ENCODE measurements at regions not wholly inside any gene's neighbourhood (a gene's known extent, or its start where the extent isn't known, plus 50 kb on each side); places are given as distances from the start of the nearest gene placed in this dataset.

- no peak for DNase-seq (ENCODE audit: low read depth)
Observed at GRCh38 chr13:95352486-95352885, 51.2 kb upstream of the ABCC4 start.

GRCh38 chr13:95354156-95354555 is 52.9 kb upstream of the ABCC4 start:
- DNase-seq (ENCODE audit: low read depth): no peak

- DNase-seq (ENCODE audit: low read depth): no peak
Observed at GRCh38 chr13:95354680-95355487, 53.6 kb upstream of the ABCC4 start.

- DNase-seq (ENCODE audit: low read depth): peak; percentile 9
Observed at GRCh38 chr13:95355494-95355893, 54.2 kb upstream of the ABCC4 start.

- peak; percentile 17 for DNase-seq (ENCODE audit: low read depth)
Observed at GRCh38 chr13:95356916-95357315, 55.7 kb upstream of the ABCC4 start.

- DNase-seq (ENCODE audit: low read depth): no peak
Observed at GRCh38 chr13:95357875-95358274, 56.6 kb upstream of the ABCC4 start.

- DNase-seq (ENCODE audit: low read depth): no peak
Observed at GRCh38 chr13:95360052-95360451, 58.8 kb upstream of the ABCC4 start.

- DNase-seq (ENCODE audit: low read depth): no peak
Observed at GRCh38 chr13:95360464-95361097, 59.3 kb upstream of the ABCC4 start.

GRCh38 chr13:95361686-95362085 is 60.4 kb upstream of the ABCC4 start:
- DNase-seq (ENCODE audit: low read depth): no peak

- no peak for DNase-seq (ENCODE audit: low read depth)
Observed at GRCh38 chr13:95362666-95363065, 61.4 kb upstream of the ABCC4 start.

- DNase-seq (ENCODE audit: low read depth): no peak
Observed at GRCh38 chr13:95367309-95367843, 66.1 kb upstream of the ABCC4 start.

- DNase-seq (ENCODE audit: low read depth): no peak
Observed at GRCh38 chr13:95368998-95369397, 67.7 kb upstream of the ABCC4 start.

GRCh38 chr13:95375706-95376105 is 74.5 kb upstream of the ABCC4 start:
- DNase-seq (ENCODE audit: low read depth): no peak

GRCh38 chr13:95378603-95379002 is 77.4 kb upstream of the ABCC4 start:
- DNase-seq (ENCODE audit: low read depth): no peak

GRCh38 chr13:95380468-95381211 is 79.4 kb upstream of the ABCC4 start:
- peak; percentile 90 for DNase-seq (ENCODE audit: low read depth)

- no peak for DNase-seq (ENCODE audit: low read depth)
Observed at GRCh38 chr13:95381212-95381527, 79.9 kb upstream of the ABCC4 start.

- no peak for DNase-seq (ENCODE audit: low read depth)
Observed at GRCh38 chr13:95382411-95382810, 81.2 kb upstream of the ABCC4 start.

- DNase-seq (ENCODE audit: low read depth): no peak
Observed at GRCh38 chr13:95382916-95383315, 81.7 kb upstream of the ABCC4 start.

GRCh38 chr13:95385373-95385772 is 84.1 kb upstream of the ABCC4 start:
- DNase-seq (ENCODE audit: low read depth): no peak

GRCh38 chr13:95385798-95386197 is 84.5 kb upstream of the ABCC4 start:
- DNase-seq (ENCODE audit: low read depth): peak; percentile 8

GRCh38 chr13:95386370-95386769 is 85.1 kb upstream of the ABCC4 start:
- no peak for DNase-seq (ENCODE audit: low read depth)

GRCh38 chr13:95387733-95388207 is 86.5 kb upstream of the ABCC4 start:
- peak; percentile 36 for DNase-seq (ENCODE audit: low read depth)

Measured in myocyte (in vitro differentiated cells).